Ascending aorta (tissue), 2 donors: ENCODE measurements at regions not wholly inside any gene's neighbourhood (a gene's known extent, or its start where the extent isn't known, plus 50 kb on each side); places are given as distances from the start of the nearest gene placed in this dataset.

Experiments
- DNase-seq, 2 donors: peaks; one replicate each; pipeline ENCODE4 v3.0.0-alpha.2; 2019; ENCODE audit warnings: low spot score in 2 of 2
- H3K27ac ChIP-seq, 2 donors: fragments of 200-600 bp; sonication (generic); one replicate each; pipeline ENCODE4 v1.5.1; 2016 to 2017; ENCODE audit warnings: mild to moderate bottlenecking in 1 of 2
- H3K27me3 ChIP-seq: fragments of 200-600 bp; sonication (generic); one replicate; pipeline ENCODE4 v1.5.1; 2017
- H3K36me3 ChIP-seq, 2 donors: fragments of 200-600 bp; sonication (generic); one replicate each; pipeline ENCODE4 v1.5.1; 2016
- H3K4me1 ChIP-seq, 2 donors: fragments of 200-600 bp; sonication (generic); one replicate each; pipeline ENCODE4 v1.5.1; 2016 to 2017; ENCODE audit warnings: mild to moderate bottlenecking in 1 of 2
- H3K4me3 ChIP-seq, 2 donors: fragments of 200-600 bp; sonication (generic); one replicate each; pipeline ENCODE4 v1.5.1; 2016 to 2017; ENCODE audit warnings: mild to moderate bottlenecking in 1 of 2
- H3K9me3 ChIP-seq, 2 donors: fragments of 200-600 bp; sonication (generic); one replicate each; pipeline ENCODE4 v1.5.1; 2016
- CTCF ChIP-seq, 3 experiments: fragments of 200-600 bp in 2 of 3; fragments of 450-650 bp in 1 of 3; sonication (generic) in 2 of 3; IDR thresholded peaks; one replicate each; pipeline ENCODE4 v1.5.1; 2016 to 2019; ENCODE audit warnings: antibody characterized with exemption in 3 of 3, mild to moderate bottlenecking in 1 of 3, moderate library complexity in 1 of 3
- intact Hi-C: fragments of 100-400 bp; cut with DNase I; formaldehyde crosslinking; loops from one replicate; pipeline ENCODE4 v1.15.1; 2023

DNA sequence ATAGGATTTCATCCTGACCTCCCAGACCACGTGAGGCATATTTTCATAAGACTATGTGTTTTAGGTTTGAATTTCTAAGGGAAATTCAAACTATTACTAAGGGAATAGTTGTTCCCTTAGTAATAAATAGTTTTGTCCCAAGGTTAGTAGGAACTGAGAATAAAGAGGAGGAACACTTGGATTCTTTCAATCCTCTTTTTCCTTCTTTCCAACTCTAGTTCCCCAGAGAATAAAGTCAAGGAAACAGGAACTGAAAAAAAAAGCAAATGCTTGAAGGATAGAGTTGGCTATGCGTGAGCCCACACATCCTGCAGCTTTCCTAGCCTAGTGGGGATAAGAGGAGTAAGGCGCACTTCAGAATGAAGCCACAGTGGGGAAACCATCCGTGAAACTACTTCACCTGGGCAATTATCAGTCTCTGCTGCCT, 312.1 kb upstream of the TGFBR2 start:
- H3K36me3 ChIP-seq, result no peaks in the 10 kb centered on the region
- DNase-seq, result no peak
- H3K27ac ChIP-seq, result no peak overlapping the region
- H3K27me3 ChIP-seq, result no peaks in the 10 kb centered on the region
- TF ChIP-seq CTCF (IDR thresholded peaks at IDR 0.05), result no peak
- intact Hi-C loops, result no loop called here
- no peak overlapping the region for H3K4me3 ChIP-seq
- H3K9me3 ChIP-seq, result no peaks in the 10 kb centered on the region
- peaks cover 0 to 10% of the 10 kb centered on the region in 2 donors for H3K4me1 ChIP-seq

DNA sequence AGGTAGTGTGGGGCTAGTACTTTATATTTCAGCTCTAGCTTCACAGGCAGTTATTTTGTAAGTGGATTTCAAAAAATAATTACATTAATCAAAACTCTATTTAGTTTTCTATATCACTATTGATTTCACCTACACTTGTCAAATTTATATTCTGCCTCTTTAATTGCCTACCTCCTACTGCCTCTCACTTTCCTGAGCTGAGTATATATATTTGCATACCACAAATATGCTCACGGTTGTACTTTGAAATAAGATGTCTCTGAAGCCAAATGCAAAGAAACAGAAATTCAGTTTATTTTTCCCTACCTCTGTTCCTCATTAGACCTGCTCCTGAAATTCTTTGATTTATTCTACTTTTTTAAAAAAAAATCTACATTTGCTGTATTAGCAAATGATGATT, 309.3 kb upstream of the TGFBR2 start:
- Histone ChIP-seq H3K4me1 (peaks cover 0 to 4% of the 10 kb centered on the region in 2 donors), H3K9me3 (no peaks in the 10 kb centered on the region), H3K4me3 (no peak overlapping the region), H3K27me3 (no peaks in the 10 kb centered on the region), H3K36me3 (no peaks in the 10 kb centered on the region), H3K27ac (no peak overlapping the region)
- TF ChIP-seq CTCF (IDR thresholded peaks at IDR 0.05), result no peak
- intact Hi-C loops, result no loop called here
- no peak for DNase-seq

DNA sequence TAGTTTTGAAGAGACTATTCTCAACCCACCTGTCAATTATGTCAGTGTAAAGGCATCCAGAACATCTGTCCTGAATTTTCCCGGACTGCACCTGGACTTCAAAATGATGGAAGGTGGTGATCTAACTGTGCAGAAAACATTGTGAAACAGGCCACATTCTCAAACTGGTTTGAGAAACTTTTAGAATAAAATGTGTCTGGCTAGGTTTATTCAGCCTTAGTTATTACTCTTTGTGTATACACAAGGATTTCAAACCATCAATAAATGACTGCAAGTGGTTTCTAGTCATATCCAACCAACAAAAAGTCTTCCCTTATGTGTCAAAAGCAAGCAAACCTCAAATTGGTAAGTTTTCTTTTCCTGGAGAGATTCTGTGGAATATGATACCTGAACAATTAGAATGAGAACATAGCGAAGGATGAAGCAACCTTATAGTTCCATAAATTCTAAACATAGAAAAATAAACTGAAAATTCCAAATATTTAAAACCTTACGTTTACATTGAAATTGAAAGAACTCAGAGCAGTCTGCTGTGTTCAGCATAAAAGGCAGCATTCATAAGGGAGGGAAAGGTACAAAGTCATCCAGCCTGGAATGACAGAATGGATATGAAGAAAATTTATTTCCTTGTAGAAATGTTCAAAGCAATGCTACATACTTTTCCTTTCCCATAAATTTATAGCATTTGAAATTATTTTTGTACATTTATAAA, 306.6 kb upstream of the TGFBR2 start:
- intact Hi-C loops, result no loop called here
- Histone ChIP-seq H3K4me1 (no peaks in the 10 kb centered on the region), H3K9me3 (no peaks in the 10 kb centered on the region), H3K27me3 (no peaks in the 10 kb centered on the region), H3K4me3 (no peak overlapping the region), H3K36me3 (no peaks in the 10 kb centered on the region), H3K27ac (no peak overlapping the region)
- no peak for DNase-seq
- no peak for TF ChIP-seq CTCF (IDR thresholded peaks at IDR 0.05)

DNA sequence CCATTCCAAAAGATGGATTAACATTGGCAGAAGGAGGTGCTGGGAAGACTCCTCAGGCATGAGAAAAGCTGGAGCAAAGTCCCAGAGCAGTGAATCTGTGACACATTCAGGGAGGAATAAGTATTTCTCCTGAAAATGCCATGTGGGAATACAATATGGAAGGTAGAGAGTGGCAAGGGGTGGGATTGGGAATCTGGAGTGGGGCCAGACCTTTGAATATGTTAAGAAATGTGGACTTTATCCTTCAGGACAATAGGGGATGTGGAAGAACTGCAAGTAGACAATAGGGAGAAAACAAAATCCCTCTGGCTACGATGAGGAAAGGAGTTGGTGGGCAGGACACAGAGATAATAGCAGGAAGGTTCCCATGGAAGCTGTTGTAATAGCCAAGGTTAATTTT, 305.6 kb upstream of the TGFBR2 start:
- Histone ChIP-seq H3K27me3 (no peaks in the 10 kb centered on the region), H3K9me3 (no peaks in the 10 kb centered on the region), H3K27ac (no peak overlapping the region), H3K4me1 (no peaks in the 10 kb centered on the region), H3K36me3 (no peaks in the 10 kb centered on the region), H3K4me3 (no peak overlapping the region)
- no peak for TF ChIP-seq CTCF (IDR thresholded peaks at IDR 0.05)
- no peak for DNase-seq
- intact Hi-C loops, result no loop called here

DNA sequence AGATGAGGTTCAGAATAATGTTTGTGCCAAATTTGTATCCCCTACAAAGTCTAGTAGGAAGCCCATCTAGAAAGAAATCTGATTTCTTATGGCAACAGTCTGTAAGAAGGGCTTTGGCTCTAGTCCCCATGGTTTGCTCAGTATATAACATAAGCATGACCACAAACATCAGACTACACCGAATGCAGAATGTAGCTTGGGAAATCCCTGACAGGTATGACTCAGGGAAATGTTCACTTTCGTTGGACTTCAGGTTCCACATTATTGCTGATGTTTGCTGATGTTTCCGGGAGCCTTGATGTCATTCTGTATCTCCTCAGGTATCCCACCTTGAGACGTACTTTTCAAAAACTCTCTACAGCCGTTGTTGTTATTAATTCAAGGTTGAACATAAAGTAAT, 304.4 kb upstream of the TGFBR2 start:
- DNase-seq, result no peak
- Histone ChIP-seq H3K4me1 (no peaks in the 10 kb centered on the region), H3K4me3 (no peak overlapping the region), H3K27ac (no peak overlapping the region), H3K27me3 (no peaks in the 10 kb centered on the region), H3K9me3 (no peaks in the 10 kb centered on the region), H3K36me3 (no peaks in the 10 kb centered on the region)
- TF ChIP-seq CTCF (IDR thresholded peaks at IDR 0.05), result no peak
- intact Hi-C loops, result no loop called here

DNA sequence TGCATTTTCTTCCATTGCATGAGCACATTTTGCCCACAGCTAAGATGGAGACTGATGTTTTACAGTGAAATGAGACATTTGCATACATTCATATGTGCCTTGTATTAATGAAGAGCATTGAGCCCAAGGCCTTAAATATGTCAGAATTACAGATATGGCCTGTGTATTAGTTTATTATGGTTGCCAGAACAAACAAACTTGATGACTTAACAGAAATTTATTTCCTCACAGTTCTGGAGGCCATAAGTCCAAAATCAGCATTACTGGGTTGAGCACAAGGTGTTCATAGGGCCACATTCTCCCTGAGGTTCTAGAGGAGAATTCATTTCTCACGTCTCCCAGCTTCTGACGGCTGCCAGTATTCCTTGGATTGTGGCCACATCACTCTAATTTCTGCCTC, 302.6 kb upstream of the TGFBR2 start:
- DNase-seq, result no peak
- no peaks in the 10 kb centered on the region for H3K36me3 ChIP-seq
- no peak overlapping the region for H3K27ac ChIP-seq
- H3K4me3 ChIP-seq, result no peak overlapping the region
- H3K4me1 ChIP-seq, result peaks cover 0 to 3% of the 10 kb centered on the region in 2 donors
- H3K9me3 ChIP-seq, result no peaks in the 10 kb centered on the region
- intact Hi-C loops, result no loop called here
- H3K27me3 ChIP-seq, result no peaks in the 10 kb centered on the region
- TF ChIP-seq CTCF (IDR thresholded peaks at IDR 0.05), result no peak
